ENCODE measurements at regions not wholly inside any gene's neighbourhood (a gene's known extent, or its start where the extent isn't known, plus 50 kb on each side); places are given as distances from the start of the nearest gene placed in this dataset.

DNA sequence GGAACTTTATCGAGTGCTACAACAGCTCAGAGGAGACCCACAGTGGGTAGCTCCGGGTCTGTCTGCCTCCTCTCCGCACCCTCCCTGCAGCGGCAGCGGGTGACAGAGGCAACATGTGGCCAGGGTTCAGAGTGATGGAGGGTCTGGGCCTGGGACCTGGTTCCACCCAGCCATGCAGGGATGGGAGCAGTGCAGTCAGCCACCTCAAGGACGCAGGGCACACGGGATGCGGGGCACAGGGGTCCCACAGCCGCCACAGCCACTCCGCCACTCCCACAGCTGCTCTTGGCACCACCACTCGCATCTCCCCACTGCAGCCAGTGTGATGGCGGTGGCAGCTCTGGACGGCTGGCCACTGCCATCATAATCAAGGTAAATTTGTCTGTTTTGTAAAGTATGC is 892.9 kb downstream of the OLFM4 start:
- no peak for DNase-seq (ENCODE audit: low read depth, low spot score)
- no peak overlapping the region for H3K27ac ChIP-seq

DNA sequence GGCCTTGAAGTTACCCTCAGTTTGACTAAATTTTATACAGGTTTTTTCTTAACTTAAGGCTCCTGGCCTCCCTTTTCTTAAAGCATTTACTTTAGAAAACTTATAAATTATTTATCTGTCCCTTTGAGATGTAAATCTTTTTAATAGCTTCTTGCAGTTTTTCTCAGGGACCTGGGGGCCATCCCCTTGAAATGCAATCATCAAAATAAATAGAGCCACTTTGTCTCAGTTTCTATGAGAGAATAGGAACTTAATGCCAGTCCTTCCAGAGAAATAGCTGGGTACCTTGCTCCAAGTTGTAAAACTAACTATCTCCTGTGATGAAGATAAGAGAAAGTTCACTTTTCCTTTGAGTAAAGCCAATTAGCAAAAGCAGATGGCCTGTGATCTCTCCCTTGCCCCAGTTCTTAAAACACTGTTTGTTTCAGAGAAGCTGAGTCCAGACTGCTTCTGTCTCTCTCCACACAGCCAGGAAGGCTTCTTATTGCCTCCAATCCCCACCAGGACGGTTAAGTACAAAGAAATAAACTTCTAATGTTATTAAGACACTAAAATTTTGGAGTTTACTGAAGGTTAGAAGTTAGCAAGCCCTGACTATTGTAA is 913.1 kb downstream of the OLFM4 start:
- no peak for DNase-seq (ENCODE audit: low read depth, low spot score)
- H3K27ac ChIP-seq: no peak overlapping the region

DNA sequence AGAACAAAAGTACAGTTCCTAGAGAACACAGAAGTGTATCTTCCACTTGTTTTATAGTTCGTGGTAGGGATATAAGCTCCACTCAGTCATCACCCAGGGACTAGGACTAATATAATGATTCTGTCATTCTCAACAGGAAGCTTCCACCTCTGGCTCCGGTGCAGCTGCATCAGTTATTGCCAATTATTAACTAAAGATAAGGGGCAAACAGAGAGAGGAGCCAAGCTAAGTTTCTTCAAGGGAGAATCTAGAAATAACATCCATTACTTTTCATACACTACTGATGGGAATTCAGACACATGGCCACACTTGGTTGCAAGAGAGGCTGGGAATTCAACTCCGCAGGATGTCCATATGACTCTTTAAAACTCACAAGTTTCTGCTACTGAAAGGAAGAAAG is 917.9 kb downstream of the OLFM4 start:
- no peak for DNase-seq (ENCODE audit: low read depth, low spot score)

DNA sequence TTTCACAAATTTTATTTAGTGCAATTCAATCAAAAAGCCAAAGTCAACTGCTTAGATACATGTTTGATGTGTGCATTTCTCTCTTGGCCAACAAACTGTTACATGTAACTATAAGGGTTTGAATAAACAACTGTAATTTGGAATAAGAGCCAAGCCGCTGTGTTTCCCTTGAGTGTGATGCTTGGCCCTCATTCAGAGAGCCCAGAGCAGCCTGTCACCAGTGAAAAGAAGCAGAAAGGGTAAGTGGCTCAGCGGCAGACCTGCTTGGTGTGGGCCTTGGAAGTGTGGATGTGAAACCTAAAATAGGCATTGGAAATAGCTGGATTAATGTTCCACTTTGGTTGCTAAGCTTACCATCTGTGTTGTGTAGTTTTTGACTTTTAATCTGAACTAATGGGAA is 924.6 kb downstream of the OLFM4 start:
- DNase-seq (ENCODE audit: low read depth, low spot score): no peak
- H3K27ac ChIP-seq: no peak overlapping the region

More for the DNA sequence above, 917.9 kb downstream of the OLFM4 start:
- no peak overlapping the region for H3K27ac ChIP-seq

Data from epithelial cell of prostate (primary cell).